Tibial nerve (tissue), 4 donors: ENCODE measurements at regions not wholly inside any gene's neighbourhood (a gene's known extent, or its start where the extent isn't known, plus 50 kb on each side); places are given as distances from the start of the nearest gene placed in this dataset.

Experiments used
- CTCF ChIP-seq, 5 experiments: fragments of 200-600 bp in 3 of 5; fragments of 450-650 bp in 2 of 5; sonication (generic) in 3 of 5; IDR thresholded peaks; one replicate each; pipeline ENCODE4 v1.5.1; 2016 to 2019; ENCODE audit warnings: antibody characterized with exemption in 5 of 5, mild to moderate bottlenecking in 3 of 5, moderate library complexity in 2 of 5
- EP300 ChIP-seq, 2 donors: sonication (generic); formaldehyde crosslinking; IDR thresholded peaks; one replicate each; pipeline ENCODE4 v1.6.1; 2017; ENCODE audit warnings: antibody characterized with exemption in 2 of 2, mild to moderate bottlenecking in 1 of 2
- POLR2A ChIP-seq, 2 donors: fragments of 450-650 bp; IDR thresholded peaks; one replicate each; pipeline ENCODE4 v1.6.1; 2017; ENCODE audit warnings: antibody characterized with exemption in 2 of 2, mild to moderate bottlenecking in 2 of 2, moderate library complexity in 2 of 2

GRCh38 chr6:145276756-145277155 lies 458.6 kb downstream of the EPM2A start:
- TF ChIP-seq CTCF (IDR thresholded peaks at IDR 0.05) (no peak), POLR2A (IDR thresholded peaks at IDR 0.05) (no peak), EP300 (IDR thresholded peaks at IDR 0.05) (no peak)
